PC-9 (cell line): ENCODE measurements at regions not wholly inside any gene's neighbourhood (a gene's known extent, or its start where the extent isn't known, plus 50 kb on each side); places are given as distances from the start of the nearest gene placed in this dataset.

ENCODE experiments used
- BruUV-seq: library from RNA; stranded (reverse); fragments of 400-500 nt; replicated peaks from 2 replicates; lab custom pipeline; 2021; lab: Mats Ljungman, UMichigan
- CTCF ChIA-PET: fragments of 300-600 bp; sonication (Branson Sonifier 250); formaldehyde crosslinking; loops from one replicate; lab custom pipeline; 2022; ENCODE audit warnings: antibody characterized with exemption; lab: Charles Lee
- POLR2A ChIA-PET: fragments of 300-600 bp; sonication (Branson Sonifier 250); formaldehyde crosslinking; loops from one replicate; lab custom pipeline; 2022; ENCODE audit warnings: antibody characterized with exemption; ENCODE audit not compliant: unreplicated experiment; lab: Charles Lee
- DNase-seq, 2 experiments: peaks; one replicate each; pipeline versions ENCODE4 v3.0.0 to v3.0.0-alpha.2; 2015 to 2022; ENCODE audit warnings: mixed read lengths in 1 of 2
- H2AFZ ChIP-seq: fragments of 200-600 bp; sonication (generic); 2 replicates; pipeline ENCODE4 v1.8.1; 2017; ENCODE audit warnings: antibody characterized with exemption
- H3F3A ChIP-seq: fragments of 200-600 bp; sonication (generic); 2 replicates; pipeline ENCODE4 v1.8.1; 2017; ENCODE audit warnings: antibody characterized with exemption, mild to moderate bottlenecking, low read depth; ENCODE audit not compliant: insufficient read depth
- H3K27ac ChIP-seq: fragments of 200-600 bp; sonication (generic); 2 replicates; pipeline ENCODE4 v1.6.1; 2016; ENCODE audit warnings: mixed run types
- H3K27me3 ChIP-seq: fragments of 200-600 bp; sonication (generic); 2 replicates; pipeline ENCODE4 v1.6.1; 2016; ENCODE audit warnings: low read depth, mixed run types; ENCODE audit not compliant: insufficient read depth
- H3K36me3 ChIP-seq: fragments of 200-600 bp; sonication (generic); 2 replicates; pipeline ENCODE4 v1.6.1; 2016; ENCODE audit warnings: low read depth, mixed run types
- H3K4me1 ChIP-seq: fragments of 200-600 bp; sonication (generic); replicated peaks from 2 replicates; pipeline ENCODE4 v1.6.1; 2016; ENCODE audit warnings: mixed run types; ENCODE audit not compliant: insufficient read depth
- H3K4me2 ChIP-seq: fragments of 200-600 bp; sonication (generic); 2 replicates; pipeline ENCODE4 v1.6.1; 2017; ENCODE audit warnings: mixed run types
- H3K4me3 ChIP-seq: fragments of 200-600 bp; sonication (generic); 2 replicates; pipeline ENCODE4 v1.6.1; 2016; ENCODE audit warnings: mixed run types
- H3K79me2 ChIP-seq: fragments of 200-600 bp; sonication (generic); 2 replicates; pipeline ENCODE4 v1.6.1; 2017; ENCODE audit warnings: low read depth, mixed run types
- H3K9me2 ChIP-seq: fragments of 200-600 bp; sonication (generic); 2 replicates; pipeline ENCODE4 v1.8.1; 2017; ENCODE audit warnings: mild to moderate bottlenecking; ENCODE audit not compliant: insufficient read depth
- H3K9me3 ChIP-seq: fragments of 200-600 bp; sonication (generic); 2 replicates; pipeline ENCODE4 v1.8.1; 2016; ENCODE audit warnings: low read depth; ENCODE audit not compliant: insufficient read depth
- H4K20me1 ChIP-seq: fragments of 200-600 bp; sonication (generic); 2 replicates; pipeline ENCODE4 v1.8.1; 2017; ENCODE audit not compliant: insufficient read depth
- CTCF ChIP-seq: fragments of 200-600 bp; sonication (generic); conservative IDR thresholded peaks from 2 replicates; pipeline ENCODE4 v1.6.1; 2017; ENCODE audit warnings: mixed run types, antibody characterized with exemption, mild to moderate bottlenecking, moderate library complexity
- EZH2 ChIP-seq: fragments of 200-600 bp; sonication (generic); IDR thresholded peaks from 2 replicates; pipeline ENCODE4 v1.8.0; 2017; ENCODE audit warnings: antibody characterized with exemption, low read depth
- intact Hi-C: fragments of 100-400 bp; cut with micrococcal nuclease; formaldehyde crosslinking; loops from one replicate; pipeline ENCODE4 v1.10.0; 2022; ENCODE audit not compliant: unreplicated experiment

- CTCF ChIA-PET = no interaction called here
- POLR2A ChIA-PET = no interaction called here
- Histone ChIP-seq H3K79me2 (no peaks in the 10 kb centered on the region), H3K4me3 (no peak overlapping the region), H3K27me3 (no peaks in the 10 kb centered on the region), H4K20me1 (no peaks in the 10 kb centered on the region), H3K9me3 (no peaks in the 10 kb centered on the region), H3K9me2 (no peaks in the 10 kb centered on the region), H2AFZ (no peak overlapping the region), H3K36me3 (no peaks in the 10 kb centered on the region), H3K4me2 (no peak overlapping the region), H3K27ac (no peak overlapping the region), H3F3A (no peaks in the 10 kb centered on the region), H3K4me1 (no peaks in the 10 kb centered on the region)
- TF ChIP-seq CTCF (no peak), EZH2 (no peak)
- DNase-seq = no peak
- intact Hi-C loops = no loop called here
- no TSS peak for BruUV-seq
These were observed 653.3 kb upstream of the MIS18BP1 start for GRCh38 chr14:45906257-45906656.

GRCh38 chr14:45905672-45906071 lies 652.7 kb upstream of the MIS18BP1 start:
- Histone ChIP-seq H3K27me3 (no peaks in the 10 kb centered on the region), H3K4me3 (no peak overlapping the region), H2AFZ (no peak overlapping the region), H3K36me3 (no peaks in the 10 kb centered on the region), H3K27ac (no peak overlapping the region), H3K9me3 (no peaks in the 10 kb centered on the region), H3K4me1 (no peaks in the 10 kb centered on the region), H3K9me2 (no peaks in the 10 kb centered on the region), H4K20me1 (no peaks in the 10 kb centered on the region), H3K79me2 (no peaks in the 10 kb centered on the region), H3F3A (no peaks in the 10 kb centered on the region), H3K4me2 (no peak overlapping the region)
- ChIA-PET POLR2A (no interaction called here), CTCF (interaction anchor here (0.6 kb wide), 1 partner anchor 258 kb away, joined by 4 read pairs; no protein-coding TSS in a partner anchor)
- no peak for DNase-seq
- no TSS peak for BruUV-seq
- TF ChIP-seq CTCF = no peak
- no peak for TF ChIP-seq EZH2
- intact Hi-C loops = no loop called here

- H2AFZ ChIP-seq = no peak overlapping the region
- no peaks in the 10 kb centered on the region for H3K9me2 ChIP-seq
- H3K79me2 ChIP-seq = no peaks in the 10 kb centered on the region
- H3K9me3 ChIP-seq = no peaks in the 10 kb centered on the region
- BruUV-seq = no TSS peak
- intact Hi-C loops = no loop called here
- H3F3A ChIP-seq = no peaks in the 10 kb centered on the region
- no peaks in the 10 kb centered on the region for H3K36me3 ChIP-seq
- no peak overlapping the region for H3K4me3 ChIP-seq
- no peak overlapping the region for H3K27ac ChIP-seq
- POLR2A ChIA-PET = no interaction called here
- no peaks in the 10 kb centered on the region for H3K27me3 ChIP-seq
- CTCF ChIA-PET = no interaction called here
- TF ChIP-seq CTCF (no peak), EZH2 (no peak)
- no peak for DNase-seq
- no peak overlapping the region for H3K4me2 ChIP-seq
- no peaks in the 10 kb centered on the region for H4K20me1 ChIP-seq
- no peaks in the 10 kb centered on the region for H3K4me1 ChIP-seq
These were observed 651.3 kb upstream of the MIS18BP1 start for GRCh38 chr14:45904314-45904713.
